Activated T-cell treated with anti-CD3 and anti-CD28 coated beads for 48 hours (primary cell): ENCODE measurements at regions not wholly inside any gene's neighbourhood (a gene's known extent, or its start where the extent isn't known, plus 50 kb on each side); places are given as distances from the start of the nearest gene placed in this dataset.

Source experiments
- DNase-seq: peaks from one replicate; pipeline ENCODE4 v3.0.0-alpha.2; 2020; ENCODE audit warnings: low read depth

DNA sequence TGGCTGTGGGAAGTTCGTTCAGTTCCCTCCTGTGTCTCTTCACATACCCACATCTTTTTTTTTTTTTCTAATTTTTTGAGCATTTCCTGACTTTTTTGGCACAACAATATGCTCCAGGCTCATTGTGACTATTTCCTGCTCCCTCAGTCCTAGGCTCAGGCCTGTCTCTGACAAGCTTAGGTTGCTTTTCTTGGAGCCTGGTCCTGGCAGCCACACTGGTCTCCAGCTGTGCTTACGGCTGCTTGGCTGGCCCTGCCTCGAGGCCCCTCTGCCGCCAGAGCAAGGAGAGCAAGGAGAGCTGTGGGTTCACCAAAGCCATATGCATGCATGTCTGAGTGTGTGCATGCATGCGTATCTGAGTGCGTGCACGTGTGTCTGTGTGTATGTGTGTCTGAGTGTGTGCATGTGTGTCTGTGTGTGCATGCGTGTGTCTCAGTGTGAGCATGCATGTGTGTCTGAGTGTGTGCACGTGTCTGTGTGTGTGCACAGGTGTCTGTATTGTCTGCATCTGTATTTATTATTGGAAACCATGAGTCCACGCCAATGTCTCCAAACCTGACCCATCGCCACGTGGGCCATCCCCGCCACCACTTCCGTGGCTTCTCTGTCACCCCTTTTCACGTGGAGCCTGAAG lies 766.1 kb upstream of the SALL3 start:
- DNase-seq: no peak

DNA sequence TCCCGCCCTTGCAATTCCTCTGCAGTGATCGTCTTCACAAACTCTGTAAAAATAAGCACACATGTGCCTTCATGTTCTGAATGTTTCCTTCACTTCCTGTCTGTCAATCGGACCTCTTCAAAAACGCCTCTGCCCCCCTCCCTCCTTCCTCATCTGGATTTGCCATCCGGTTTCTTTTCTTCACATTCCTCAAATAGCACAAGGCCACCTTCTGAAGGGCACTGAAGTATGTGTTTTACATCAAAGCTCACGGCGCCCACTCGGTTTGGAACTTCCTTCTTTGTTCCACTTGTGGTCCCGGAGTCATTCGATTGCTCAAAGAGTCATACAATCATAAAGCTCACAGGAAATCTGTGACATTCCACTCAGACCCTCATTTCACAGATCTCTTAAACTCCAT lies 758.1 kb upstream of the SALL3 start:
- no peak for DNase-seq

DNA sequence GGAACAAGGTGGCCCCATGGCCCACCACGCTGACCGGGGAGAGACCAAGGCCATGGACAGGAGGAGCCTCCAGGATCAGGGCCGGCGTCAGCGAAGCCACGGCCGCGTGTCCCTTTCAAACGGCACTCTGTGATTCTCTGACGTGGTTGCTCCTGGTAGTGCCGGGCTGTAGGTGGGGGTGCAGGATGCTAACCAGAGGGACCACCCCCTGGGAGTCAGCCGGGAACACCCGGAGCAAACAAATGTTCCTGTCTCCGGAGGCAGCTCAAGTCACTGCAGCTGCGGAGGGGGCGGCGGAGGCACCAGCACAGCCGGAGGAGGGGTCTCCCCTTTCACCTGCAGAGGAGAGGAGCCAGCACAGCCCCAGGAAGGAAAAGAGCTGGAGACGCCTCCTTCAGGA lies 750.6 kb upstream of the SALL3 start:
- DNase-seq: no peak

DNA sequence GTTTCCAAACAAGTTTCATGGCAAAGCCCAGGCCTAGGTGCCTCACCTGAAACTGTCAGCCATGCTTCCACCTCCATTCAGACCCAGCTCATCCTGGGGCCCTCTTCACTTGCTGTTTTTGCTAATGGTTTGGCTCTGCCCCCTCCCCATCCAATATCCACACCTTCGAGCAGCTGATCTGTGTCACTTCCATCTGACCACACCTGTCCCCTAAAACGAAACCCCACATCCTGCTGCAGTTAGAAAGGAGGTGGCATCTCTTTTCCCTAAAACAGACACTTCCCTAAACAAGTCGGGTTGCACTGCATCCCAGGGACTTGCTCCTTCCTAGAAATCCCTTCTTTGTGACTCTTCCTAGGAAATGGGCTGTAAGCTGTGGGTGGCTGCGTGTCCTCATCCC lies 748.7 kb upstream of the SALL3 start:
- DNase-seq: no peak

DNA sequence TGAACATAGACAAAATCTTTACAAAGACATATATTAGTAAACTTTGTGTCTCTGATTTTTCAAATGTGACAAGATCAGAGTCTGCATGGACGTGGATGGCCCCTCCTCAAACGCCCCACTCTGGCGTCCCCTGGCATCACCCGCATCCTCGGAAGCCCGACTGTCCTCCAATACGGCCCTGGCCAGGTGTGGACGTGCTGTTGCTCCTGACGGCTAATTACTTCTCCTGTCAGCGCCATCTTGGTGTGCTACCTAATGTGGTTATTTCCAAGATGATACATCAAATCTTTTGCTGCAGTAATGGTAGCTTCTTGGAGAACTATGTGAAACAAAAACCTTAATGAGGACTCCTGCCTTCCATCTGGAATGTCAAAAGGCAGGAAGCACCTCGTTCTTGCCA lies 747.4 kb upstream of the SALL3 start:
- DNase-seq: no peak

DNA sequence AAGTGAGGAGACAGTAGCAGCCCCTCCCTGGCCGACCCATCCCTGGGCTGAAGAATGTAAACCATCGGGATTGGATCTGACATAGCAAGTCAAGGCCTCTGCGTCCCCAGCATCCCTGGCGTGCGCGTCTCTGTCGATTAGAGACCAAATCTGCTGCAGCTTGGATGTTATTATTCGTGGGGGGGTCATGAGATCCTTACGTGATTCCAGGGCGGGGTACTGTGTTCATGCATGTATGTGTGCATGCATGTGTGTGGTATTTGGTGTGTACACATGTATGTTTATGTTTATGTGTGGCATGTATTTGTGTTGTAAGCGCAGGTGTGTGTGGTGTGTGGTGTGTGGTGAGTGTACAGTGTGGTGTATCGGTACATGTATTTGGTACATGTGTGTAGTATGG lies 741.8 kb upstream of the SALL3 start:
- DNase-seq: no peak

DNA sequence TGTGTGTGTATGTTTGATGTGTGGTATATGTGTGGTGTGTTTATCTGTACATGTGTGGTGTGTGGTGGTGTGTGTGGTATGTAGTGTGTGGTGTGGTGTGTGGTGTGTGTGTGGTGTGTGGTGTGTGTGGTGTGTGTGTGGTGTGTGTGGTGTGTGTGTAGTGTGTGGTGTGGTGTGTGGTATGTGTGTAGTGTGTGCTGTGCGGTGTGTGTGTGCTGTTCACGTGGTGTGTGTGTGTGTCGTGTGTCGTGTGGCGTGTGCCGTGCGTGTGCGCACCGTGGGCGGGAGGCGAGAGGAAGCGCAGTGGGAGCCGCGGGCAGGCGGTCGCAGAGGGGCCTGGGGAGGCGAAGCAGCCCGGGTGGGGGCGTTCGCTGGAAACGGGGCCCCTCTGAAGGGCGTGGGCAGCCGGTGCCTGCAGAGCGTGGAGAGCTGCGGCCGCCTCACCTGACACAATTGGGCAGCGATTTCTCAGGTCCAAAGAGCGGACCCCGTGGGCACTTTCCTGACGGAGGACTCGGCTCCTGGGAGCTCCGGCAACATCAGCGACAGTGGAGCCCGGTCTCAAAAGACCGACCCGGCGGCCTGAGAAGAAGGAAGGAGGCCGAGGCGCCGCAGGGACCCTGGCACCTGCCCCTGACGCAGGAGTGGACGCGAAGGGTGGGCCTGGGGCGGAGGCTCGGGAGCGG lies 741.1 kb upstream of the SALL3 start:
- DNase-seq: no peak

DNA sequence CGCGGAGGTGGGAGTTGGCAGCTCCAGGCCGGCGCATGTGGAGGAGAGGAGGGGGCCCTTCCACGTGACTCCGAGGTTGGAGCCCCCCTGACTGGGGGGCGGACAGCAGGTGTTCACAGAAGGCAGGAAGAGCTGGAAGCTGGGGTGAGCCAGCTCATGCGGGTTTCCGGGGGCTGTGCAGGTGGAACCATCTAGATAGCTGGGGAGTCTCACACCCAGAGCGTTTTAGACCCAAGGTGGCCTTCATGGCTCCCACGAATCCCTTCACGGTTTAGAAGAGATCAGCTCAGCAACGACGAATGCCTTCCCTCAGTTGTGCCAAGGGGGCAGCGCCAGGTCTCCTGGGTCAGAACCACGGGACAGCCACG lies 740.5 kb upstream of the SALL3 start:
- no peak for DNase-seq

DNA sequence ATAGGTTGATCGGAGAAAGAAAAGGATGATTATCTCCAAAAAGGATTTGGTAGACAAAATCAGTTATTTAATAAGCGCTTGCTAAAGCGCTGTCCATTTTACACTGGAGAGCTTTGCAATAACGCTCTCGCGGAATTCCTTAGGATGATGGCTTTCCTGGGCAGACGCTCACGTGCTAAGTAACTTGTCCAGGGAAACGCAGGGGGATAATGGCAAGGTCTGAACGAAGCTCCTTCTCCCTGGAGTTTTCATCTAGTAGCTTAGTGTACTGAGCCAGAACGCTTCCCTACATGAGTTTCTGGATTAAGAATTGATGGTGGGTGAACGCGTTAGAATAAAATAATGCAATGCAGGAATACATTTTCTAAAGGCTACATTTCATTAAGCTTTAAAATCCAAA lies 739.5 kb upstream of the SALL3 start:
- DNase-seq: no peak

DNA sequence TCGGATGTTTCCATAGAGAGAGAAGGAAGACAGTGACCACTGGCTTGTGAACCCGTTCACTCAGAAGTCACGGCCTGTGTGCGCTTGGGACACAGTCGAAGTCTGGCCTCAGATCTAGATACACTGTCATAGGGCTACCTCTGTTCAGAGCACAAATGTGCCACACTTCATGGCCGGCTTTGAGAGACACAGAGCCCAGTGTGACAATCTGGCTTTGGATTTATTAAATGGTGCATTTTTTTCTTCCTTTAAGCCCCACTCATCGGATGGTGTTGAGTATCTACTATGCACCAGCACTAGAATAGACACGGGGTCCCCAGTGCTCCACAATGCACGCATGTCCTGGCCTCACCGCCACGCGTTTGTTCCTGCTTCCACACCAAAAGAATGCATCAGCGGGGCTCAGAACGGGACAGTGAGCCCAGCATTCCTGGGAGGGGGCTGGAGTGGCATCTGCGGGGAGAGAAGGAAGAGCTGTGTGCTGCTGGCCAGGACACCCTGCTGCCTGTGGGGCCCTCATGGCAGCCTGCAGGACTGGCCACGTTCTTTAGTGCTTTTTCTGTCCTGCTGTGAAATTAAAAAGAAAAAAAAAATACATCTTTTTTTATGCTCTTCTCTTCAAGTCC lies 738.9 kb upstream of the SALL3 start:
- no peak for DNase-seq

DNA sequence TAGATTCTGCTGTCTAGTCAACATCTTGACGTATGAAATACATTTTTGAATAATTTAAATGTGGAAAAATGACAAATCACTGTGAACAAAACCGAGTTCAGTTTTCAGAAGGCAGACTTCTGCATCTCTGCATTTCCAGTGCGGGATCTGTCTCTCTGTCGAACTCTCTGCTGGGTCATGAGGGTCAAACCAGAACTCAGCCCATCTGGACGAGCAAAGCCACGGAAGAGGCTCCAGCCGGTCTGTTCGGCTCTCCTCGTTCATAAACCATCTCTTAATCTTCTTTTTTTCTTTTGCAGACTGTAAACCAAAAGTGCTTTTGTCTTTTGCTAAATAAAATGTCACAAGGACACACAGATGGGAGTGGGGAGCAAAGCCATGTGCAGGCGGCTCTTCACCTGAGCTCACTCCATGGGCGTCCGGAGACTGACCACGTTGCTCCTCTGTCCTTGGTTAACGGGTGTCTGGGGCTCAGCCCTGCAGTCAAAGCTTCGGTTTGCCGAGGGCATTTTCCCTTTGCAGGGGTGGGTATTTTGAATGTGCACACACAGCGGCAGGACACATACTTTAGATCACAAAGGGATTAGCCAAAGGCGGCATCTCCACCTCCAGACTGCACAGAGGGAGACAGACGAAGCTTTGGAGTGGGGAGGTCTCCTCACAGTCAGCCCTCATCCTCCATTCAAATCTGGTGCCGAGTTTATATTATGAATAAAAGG lies 737.9 kb upstream of the SALL3 start:
- DNase-seq: no peak

DNA sequence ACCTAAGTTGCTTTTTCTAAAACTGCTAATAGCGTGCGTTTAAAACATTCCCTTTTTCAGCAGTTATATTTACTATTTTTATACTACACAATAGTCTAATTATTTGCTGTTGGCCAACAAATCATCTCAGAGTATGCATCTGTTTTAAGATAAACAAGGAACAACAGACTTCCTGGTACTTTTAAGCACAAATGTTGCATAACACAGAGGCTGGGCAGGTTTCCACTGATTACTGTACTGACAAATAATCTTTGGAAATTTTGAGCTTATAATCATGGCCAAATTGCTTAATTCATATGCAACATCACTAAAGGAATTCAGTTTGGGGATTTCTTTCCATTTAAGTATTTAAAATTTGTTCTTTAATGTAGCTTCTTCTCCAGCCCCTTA lies 737.4 kb upstream of the SALL3 start:
- no peak for DNase-seq

DNA sequence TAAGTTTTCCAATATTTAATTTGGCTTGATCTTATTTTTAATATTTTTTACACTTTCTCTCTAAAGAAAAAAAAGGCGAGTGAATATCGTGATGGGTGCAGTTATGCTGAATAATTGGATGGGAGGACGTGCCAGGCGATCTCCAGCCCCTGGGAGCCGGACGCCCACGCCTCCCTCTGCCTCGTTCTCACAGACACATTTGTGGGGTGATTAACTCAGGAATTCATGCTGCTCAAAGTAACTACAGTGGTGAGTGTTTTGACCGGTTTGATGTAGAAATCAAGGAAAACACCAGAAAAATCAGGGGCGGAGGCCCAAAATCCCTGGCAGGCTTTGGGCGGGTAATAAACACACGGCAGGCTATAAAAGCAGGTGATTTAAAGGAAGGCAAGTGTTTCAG lies 736.8 kb upstream of the SALL3 start:
- DNase-seq: no peak

DNA sequence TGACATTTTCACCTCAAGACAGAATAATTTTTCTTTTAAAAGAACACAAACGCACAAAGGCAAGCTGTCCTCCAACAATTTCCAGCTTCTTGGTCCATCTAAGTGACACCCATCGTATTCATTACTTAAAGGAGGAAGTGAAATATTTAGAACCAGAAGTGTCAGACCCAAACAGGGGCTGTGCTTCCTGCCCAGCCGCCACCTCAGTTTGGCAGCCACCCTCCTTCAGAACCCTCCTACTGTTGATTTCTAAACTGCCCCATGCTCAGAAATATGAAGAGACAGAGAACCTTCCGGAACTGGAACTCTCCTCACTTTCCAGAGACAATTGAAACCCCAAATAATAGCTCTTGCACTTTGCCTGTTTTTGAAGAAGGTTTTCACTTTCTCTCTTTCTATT lies 734.8 kb upstream of the SALL3 start:
- no peak for DNase-seq

DNA sequence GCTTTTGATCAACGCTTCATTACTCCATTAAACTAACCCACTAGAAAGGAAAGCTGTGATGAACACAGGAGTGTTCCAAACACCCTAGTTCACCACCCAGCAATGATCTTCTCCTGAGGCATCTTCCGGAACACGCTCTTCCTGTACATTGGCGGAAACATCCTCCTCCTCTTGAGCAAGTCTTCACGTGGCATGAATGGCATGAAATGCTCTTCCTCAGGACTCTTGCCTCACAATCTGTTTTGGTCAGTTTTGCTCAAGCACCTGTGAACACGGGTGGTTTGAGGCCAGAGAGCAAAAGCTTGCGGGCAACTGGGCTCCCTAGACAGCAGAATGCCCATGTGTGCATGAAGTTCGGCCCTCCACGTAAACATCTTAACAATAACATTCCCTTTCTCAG lies 734.2 kb upstream of the SALL3 start:
- no peak for DNase-seq

DNA sequence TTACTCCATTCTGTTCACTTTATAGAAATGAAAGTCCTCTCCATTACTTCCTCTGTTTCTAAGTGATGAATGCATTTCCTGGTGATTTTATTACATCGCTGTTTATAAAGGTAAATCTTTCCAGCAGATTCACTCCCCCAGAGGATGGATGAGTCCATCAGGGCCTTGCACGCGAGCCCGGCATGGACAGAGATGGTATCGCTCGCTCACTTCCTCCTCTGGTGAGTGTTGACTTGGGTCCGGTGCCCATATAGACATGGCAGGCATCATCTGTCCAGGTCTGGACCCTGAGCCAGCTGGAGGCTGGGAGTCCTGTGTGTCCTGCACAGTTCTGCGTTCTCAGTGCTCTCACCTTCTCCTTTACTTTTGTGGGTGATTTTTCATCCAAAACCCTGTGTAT lies 733.6 kb upstream of the SALL3 start:
- DNase-seq: no peak

DNA sequence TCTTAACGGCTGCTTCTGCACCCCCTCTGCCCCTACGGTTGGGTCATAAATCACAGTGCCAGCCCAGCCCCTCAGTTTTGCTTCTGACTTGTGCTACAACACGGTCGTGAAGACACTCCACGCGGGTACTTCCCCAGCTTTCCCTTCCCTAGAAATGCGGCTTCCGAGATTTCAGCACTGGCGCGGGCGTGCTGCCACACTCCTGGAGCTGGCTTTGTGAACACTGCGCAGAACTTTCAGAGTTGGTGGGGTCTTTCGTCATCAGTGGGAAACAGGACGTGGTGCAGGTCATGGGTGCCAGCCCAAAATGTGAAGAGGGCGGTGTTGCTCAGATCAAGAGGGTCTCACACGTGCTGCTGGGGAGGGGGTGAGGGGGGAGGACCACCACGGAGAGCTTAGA lies 733.0 kb upstream of the SALL3 start:
- DNase-seq: no peak

DNA sequence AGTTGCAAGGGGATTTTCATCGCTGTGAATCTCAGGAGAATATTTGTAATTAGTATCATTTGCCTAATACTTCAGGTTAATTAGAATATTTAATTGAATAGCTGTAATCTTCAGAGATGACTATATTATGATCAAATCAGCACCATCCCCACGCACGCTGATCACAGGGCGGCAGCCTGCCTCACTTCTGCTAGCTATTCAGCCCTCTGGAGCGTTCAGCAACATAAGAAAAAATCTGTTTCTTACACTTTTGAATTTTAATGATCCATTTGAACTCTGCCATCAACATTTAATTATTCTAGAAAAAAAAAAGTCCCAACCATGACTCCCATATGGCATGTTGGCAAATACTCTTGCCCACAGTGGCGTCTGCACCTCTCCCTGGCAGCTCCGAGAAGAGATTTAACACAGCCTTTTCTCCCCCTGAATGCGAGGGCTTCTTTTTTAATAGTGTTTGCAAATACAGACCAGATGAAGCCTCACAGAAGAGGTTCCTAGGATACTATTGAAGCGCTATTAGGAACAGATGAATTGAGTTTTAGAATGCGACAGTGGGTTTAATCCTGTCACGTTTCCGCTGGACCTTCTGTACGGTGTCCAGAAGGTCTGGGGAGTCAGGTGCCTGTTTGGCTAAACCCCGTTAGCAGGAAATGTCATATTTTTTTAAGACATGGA lies 731.9 kb upstream of the SALL3 start:
- no peak for DNase-seq

DNA sequence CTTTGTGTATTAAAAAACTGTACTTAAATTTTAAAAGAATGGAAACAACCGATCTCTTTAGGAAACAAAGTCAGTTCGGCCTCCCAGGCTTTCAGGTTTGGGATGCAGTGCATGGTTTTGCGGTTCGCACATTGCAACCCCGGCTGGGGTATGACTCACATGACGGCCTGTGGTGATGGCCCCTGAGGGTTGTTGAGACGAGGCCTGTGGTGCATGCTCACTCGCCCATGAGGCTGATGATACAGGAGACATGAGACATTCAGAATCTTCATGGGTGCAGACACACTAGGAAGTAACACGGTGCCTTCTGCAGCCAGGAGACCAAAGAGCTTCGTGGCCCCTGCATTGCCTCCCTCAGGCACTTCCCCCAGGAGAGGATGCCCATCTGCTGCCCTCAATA lies 724.6 kb upstream of the SALL3 start:
- no peak for DNase-seq

DNA sequence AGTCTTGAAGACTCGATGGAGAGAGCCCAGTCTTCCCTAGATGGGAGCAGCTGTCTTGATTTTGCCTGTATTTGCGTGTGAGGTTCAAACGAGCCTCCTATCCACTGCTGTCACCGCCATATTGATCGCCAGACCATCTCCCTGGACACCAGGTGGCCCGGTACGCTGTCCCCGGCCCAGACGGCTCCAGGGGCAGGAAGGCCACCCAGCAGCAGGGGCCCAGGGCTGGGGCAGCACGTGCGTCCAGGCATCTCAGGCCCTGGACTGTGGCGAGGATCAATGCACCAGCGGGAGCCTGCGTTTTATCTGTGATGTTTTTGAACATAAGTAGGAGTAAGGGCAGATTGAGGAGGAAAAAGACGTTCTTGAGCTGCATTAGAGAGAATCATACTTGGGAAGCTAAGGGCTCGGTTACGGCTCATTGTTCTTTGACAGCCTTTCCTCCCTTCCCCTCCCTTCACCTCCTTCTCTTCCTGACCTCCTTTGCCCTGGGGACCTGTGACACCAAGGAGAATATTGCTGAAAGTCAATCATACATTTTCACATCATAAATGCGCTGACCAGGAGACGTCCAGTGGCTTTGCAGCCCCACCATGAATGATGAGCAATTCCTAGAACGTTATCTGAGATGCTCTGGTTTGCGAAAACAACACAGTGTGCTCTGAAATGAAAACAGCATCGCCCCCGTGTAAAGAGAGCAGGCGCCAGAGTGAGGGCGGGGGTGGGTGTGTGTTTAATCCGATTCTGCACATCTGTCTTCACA lies 711.2 kb upstream of the SALL3 start:
- no peak for DNase-seq

DNA sequence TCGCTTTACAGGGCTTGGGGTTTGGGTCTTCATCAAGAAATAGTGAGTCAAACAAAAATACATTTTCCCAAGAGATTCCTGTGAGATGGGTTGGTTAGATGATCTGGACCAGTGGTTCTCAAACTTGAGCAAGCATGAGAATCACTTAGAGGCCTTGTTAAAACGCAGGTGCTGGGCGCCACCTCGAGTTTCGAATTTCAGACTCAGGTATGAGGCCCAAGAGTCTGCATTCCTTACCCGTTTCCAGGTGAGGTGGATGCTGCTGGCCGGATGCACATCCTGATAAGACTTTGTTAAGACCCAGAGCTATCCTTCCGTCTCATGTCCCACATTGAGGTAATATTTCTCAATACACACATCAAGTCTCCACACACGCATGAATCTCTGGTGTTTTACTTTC lies 707.8 kb upstream of the SALL3 start:
- DNase-seq: no peak

DNA sequence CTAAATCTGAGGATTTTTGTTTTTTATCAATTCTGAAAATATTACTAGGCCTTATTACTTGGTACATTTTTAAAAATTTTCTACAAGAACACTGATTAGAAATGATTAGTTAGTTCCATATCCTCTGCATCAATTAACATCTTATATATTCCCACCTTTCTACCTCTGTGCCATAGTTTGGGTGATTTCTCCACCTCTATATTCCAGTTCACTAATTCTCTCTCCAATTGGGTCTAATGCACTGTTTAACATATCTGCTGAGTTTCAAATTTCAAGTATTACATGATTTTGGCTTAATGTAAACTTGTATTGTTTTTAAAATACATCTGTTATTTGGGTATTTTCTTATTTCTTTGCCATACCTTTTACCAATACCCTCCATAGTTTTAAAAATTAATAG lies 705.7 kb upstream of the SALL3 start:
- no peak for DNase-seq
